Calu3 (cell line): ENCODE measurements at regions not wholly inside any gene's neighbourhood (a gene's known extent, or its start where the extent isn't known, plus 50 kb on each side); places are given as distances from the start of the nearest gene placed in this dataset.

Experiments
- BruUV-seq: library from RNA; stranded (reverse); fragments of 400-500 nt; replicated peaks from 2 replicates; lab custom pipeline; 2021; lab: Mats Ljungman, UMichigan
- CTCF ChIA-PET: fragments of 300-600 bp; sonication (Branson Sonifier 250); formaldehyde crosslinking; loops from one replicate; lab custom pipeline; 2022; ENCODE audit warnings: antibody characterized with exemption; lab: Charles Lee
- DNase-seq: peaks from one replicate; pipeline ENCODE4 v3.0.0; 2022
- H3K27ac Mint-ChIP-seq: one replicate; pipeline ENCODE4 v1.8.0; 2022; ENCODE audit warnings: mixed read lengths; ENCODE audit not compliant: unreplicated experiment
- H3K27me3 Mint-ChIP-seq: one replicate; pipeline ENCODE4 v1.8.0; 2022; ENCODE audit warnings: mixed read lengths; ENCODE audit not compliant: unreplicated experiment
- H3K36me3 Mint-ChIP-seq: one replicate; pipeline ENCODE4 v1.8.0; 2022; ENCODE audit warnings: mild to moderate bottlenecking, moderate library complexity, mixed read lengths; ENCODE audit not compliant: insufficient read depth, unreplicated experiment
- H3K4me1 Mint-ChIP-seq: one replicate; pipeline ENCODE4 v1.8.0; 2022; ENCODE audit warnings: mild to moderate bottlenecking, low read depth, mixed read lengths; ENCODE audit not compliant: unreplicated experiment
- H3K4me3 Mint-ChIP-seq: one replicate; pipeline ENCODE4 v1.8.0; 2022; ENCODE audit warnings: mild to moderate bottlenecking, low read depth, moderate library complexity, mixed read lengths; ENCODE audit not compliant: unreplicated experiment
- H3K9me3 Mint-ChIP-seq: one replicate; pipeline ENCODE4 v1.8.0; 2022; ENCODE audit warnings: low read depth, mixed read lengths; ENCODE audit not compliant: unreplicated experiment
- CTCF ChIP-seq: fragments of 200-600 bp; IDR thresholded peaks from one replicate; pipeline ENCODE4 v1.8.0; 2022; ENCODE audit warnings: antibody characterized with exemption; ENCODE audit not compliant: unreplicated experiment
- intact Hi-C: fragments of 100-400 bp; cut with micrococcal nuclease; formaldehyde crosslinking; loops from one replicate; pipeline ENCODE4 v1.10.0; 2022; ENCODE audit not compliant: unreplicated experiment

DNA sequence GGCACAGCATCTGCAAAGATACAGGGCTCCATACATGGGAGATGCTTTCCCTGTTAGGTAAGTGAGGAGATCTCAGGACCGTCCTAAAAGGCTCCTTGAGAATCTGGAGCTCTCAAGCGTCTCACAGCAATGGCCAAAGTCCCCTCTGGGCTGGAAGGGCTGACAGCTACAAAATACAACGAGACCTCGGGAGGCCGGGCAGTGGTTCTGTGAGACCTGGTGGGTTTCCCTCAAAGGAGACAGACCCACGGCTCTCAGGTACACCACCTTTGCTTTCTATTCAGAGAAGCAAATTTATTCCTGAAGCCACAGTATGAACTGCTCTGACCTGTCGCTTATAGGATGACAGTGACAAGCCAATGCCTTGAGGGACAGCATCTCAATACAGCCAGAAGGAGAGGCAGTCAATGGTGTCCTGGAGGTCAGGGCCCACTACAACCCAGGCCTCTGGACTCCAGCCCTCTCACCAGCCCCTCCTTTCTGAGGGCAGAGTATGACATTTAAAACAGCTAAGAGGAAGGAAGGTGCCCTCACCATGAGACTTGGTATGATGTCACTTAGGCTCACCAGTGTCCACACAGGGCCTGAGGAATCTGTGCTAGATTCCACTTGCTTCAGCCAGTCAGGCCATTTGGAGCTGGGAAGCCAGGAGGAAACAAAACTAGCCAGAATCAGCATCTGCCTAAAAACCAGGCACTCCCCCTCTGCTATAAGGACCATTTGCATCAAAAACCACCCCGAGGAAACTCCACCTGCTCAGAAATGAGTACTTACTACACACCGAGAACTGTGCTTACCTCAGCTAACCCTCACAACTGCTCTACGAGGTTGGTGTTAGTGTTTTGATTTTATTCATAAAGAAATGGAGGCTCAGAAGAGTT, 86.5 kb upstream of the FSTL4 start:
- Mint-ChIP-seq H3K4me3 (no peak overlapping the region), H3K27me3 (peaks cover 84% of the 10 kb centered on the region), H3K4me1 (no peaks in the 10 kb centered on the region), H3K9me3 (no peaks in the 10 kb centered on the region), H3K36me3 (no peaks in the 10 kb centered on the region), H3K27ac (no peak overlapping the region)
- intact Hi-C loops, result no loop called here
- DNase-seq, result no peak
- CTCF ChIA-PET, result no interaction called here
- TF ChIP-seq CTCF, result no peak
- no TSS peak for BruUV-seq

GRCh38 chr5:133698259-133698554, 85.9 kb upstream of the FSTL4 start:
- no TSS peak for BruUV-seq
- Mint-ChIP-seq H3K27ac (no peak overlapping the region), H3K4me1 (no peaks in the 10 kb centered on the region), H3K9me3 (no peaks in the 10 kb centered on the region), H3K36me3 (no peaks in the 10 kb centered on the region), H3K4me3 (no peak overlapping the region), H3K27me3 (peaks cover 89% of the 10 kb centered on the region)
- intact Hi-C loops, result no loop called here
- DNase-seq, result no peak
- CTCF ChIA-PET, result interaction anchor here (0.6 kb wide), 1 partner anchor 41 kb away, joined by 3 read pairs; no protein-coding TSS in a partner anchor
- no peak for TF ChIP-seq CTCF

GRCh38 chr5:133697536-133698258, 85.4 kb upstream of the FSTL4 start:
- intact Hi-C loops, result no loop called here
- Mint-ChIP-seq H3K9me3 (no peaks in the 10 kb centered on the region), H3K27me3 (peaks cover 89% of the 10 kb centered on the region), H3K4me3 (no peak overlapping the region), H3K4me1 (no peaks in the 10 kb centered on the region), H3K27ac (no peak overlapping the region), H3K36me3 (no peaks in the 10 kb centered on the region)
- no peak for TF ChIP-seq CTCF
- no peak for DNase-seq
- CTCF ChIA-PET, result interaction anchor here (0.6 kb wide), 1 partner anchor 42 kb away, joined by 3 read pairs; no protein-coding TSS in a partner anchor
- no TSS peak for BruUV-seq

- no TSS peak for BruUV-seq
- no peak overlapping the region for H3K4me3 Mint-ChIP-seq
- H3K4me1 Mint-ChIP-seq, result no peaks in the 10 kb centered on the region
- no peaks in the 10 kb centered on the region for H3K9me3 Mint-ChIP-seq
- H3K36me3 Mint-ChIP-seq, result no peaks in the 10 kb centered on the region
- peaks cover 89% of the 10 kb centered on the region for H3K27me3 Mint-ChIP-seq
- no peak for TF ChIP-seq CTCF
- no peak overlapping the region for H3K27ac Mint-ChIP-seq
- CTCF ChIA-PET, result interaction anchor here (0.6 kb wide), 1 partner anchor 585 kb away, joined by 4 read pairs; no protein-coding TSS in a partner anchor
- intact Hi-C loops, result no loop called here
- no peak for DNase-seq
Observed at GRCh38 chr5:133696782-133697507, 84.6 kb upstream of the FSTL4 start.
